Trophoblast cell (in vitro differentiated cells and primary cell): ENCODE measurements at regions not wholly inside any gene's neighbourhood (a gene's known extent, or its start where the extent isn't known, plus 50 kb on each side); places are given as distances from the start of the nearest gene placed in this dataset.
"Not testable (repeated sequence)": the region's sequence is repeated elsewhere in the genome, so short reads cannot be mapped to it uniquely, and the experiment has no call there.

Experiments
- DNase-seq, 2 donors: peaks; one replicate each; pipeline ENCODE4 v3.0.0-alpha.2; 2016
- H2AFZ ChIP-seq: 2 replicates; pipeline ENCODE4 v1.6.1; 2013; ENCODE audit warnings: low read length, moderate library complexity, mild to moderate bottlenecking; ENCODE audit not compliant: insufficient read depth, poor library complexity
- H2AK5ac ChIP-seq: 2 replicates; pipeline ENCODE4 v1.6.1; 2013; ENCODE audit warnings: mild to moderate bottlenecking, low read length
- H2BK120ac ChIP-seq: 2 replicates; pipeline ENCODE4 v1.6.1; 2013; ENCODE audit warnings: low read length, mild to moderate bottlenecking, moderate library complexity; ENCODE audit not compliant: insufficient read depth, poor library complexity
- H2BK12ac ChIP-seq: 2 replicates; pipeline ENCODE4 v1.6.1; 2013; ENCODE audit warnings: mild to moderate bottlenecking, low read length, moderate library complexity
- H2BK5ac ChIP-seq: 2 replicates; pipeline ENCODE4 v1.6.1; 2013; ENCODE audit warnings: low read length, low read depth, moderate library complexity, mild to moderate bottlenecking; ENCODE audit not compliant: poor library complexity
- H3K14ac ChIP-seq: 2 replicates; pipeline ENCODE4 v1.6.1; 2013; ENCODE audit warnings: mild to moderate bottlenecking, low read length
- H3K18ac ChIP-seq: 2 replicates; pipeline ENCODE4 v1.6.1; 2013; ENCODE audit warnings: mild to moderate bottlenecking, low read length
- H3K23ac ChIP-seq: 2 replicates; pipeline ENCODE4 v1.6.1; 2013; ENCODE audit warnings: low read length
- H3K27ac ChIP-seq: 2 replicates; pipeline ENCODE4 v1.5.1; 2013; ENCODE audit warnings: low read depth, mild to moderate bottlenecking, inconsistent platforms, low read length, moderate library complexity
- H3K27me3 ChIP-seq: 2 replicates; pipeline ENCODE4 v1.6.1; 2013; ENCODE audit warnings: inconsistent platforms, mild to moderate bottlenecking, low read length, moderate library complexity; ENCODE audit not compliant: insufficient read depth
- H3K36me3 ChIP-seq, 2 experiments: 1 replicate in 1 of 2; 2 replicates in 1 of 2; pipeline ENCODE4 v1.6.1; 2013; ENCODE audit warnings: low read length in 2 of 2, mild to moderate bottlenecking in 2 of 2, moderate library complexity in 1 of 2; ENCODE audit not compliant: insufficient read depth in 2 of 2, control insufficient read depth in 1 of 2
- H3K4ac ChIP-seq: 2 replicates; pipeline ENCODE4 v1.6.1; 2013; ENCODE audit warnings: low read depth, mild to moderate bottlenecking, low read length, moderate library complexity
- H3K4me1 ChIP-seq, 2 experiments: 1 replicate in 1 of 2; 2 replicates in 1 of 2; pipeline ENCODE4 v1.6.1; 2013; ENCODE audit warnings: low read length in 2 of 2, mild to moderate bottlenecking in 2 of 2, moderate library complexity in 1 of 2; ENCODE audit not compliant: insufficient read depth in 2 of 2, control insufficient read depth in 1 of 2
- H3K4me2 ChIP-seq: 2 replicates; pipeline ENCODE4 v1.6.1; 2013; ENCODE audit warnings: inconsistent platforms, mild to moderate bottlenecking, low read length, moderate library complexity
- H3K4me3 ChIP-seq: 2 replicates; pipeline ENCODE4 v1.5.1; 2013; ENCODE audit warnings: mild to moderate bottlenecking, low read depth, low read length, inconsistent platforms
- H3K79me1 ChIP-seq: one replicate; pipeline ENCODE4 v1.6.1; 2013; ENCODE audit warnings: low read length
- H3K79me2 ChIP-seq: 2 replicates; pipeline ENCODE4 v1.6.1; 2013; ENCODE audit warnings: low read length, mild to moderate bottlenecking; ENCODE audit not compliant: control insufficient read depth, insufficient read depth, poor library complexity
- H3K9ac ChIP-seq: 2 replicates; pipeline ENCODE4 v1.6.1; 2013; ENCODE audit warnings: mild to moderate bottlenecking, low read length
- H3K9me3 ChIP-seq: 2 replicates; pipeline ENCODE4 v1.6.1; 2013; ENCODE audit warnings: low read depth, mild to moderate bottlenecking, control low read depth, inconsistent platforms, low read length; ENCODE audit not compliant: insufficient read depth
- H4K12ac ChIP-seq: 2 replicates; pipeline ENCODE4 v1.6.1; 2013; ENCODE audit warnings: low read depth, mild to moderate bottlenecking, low read length, moderate library complexity
- H4K8ac ChIP-seq: 2 replicates; pipeline ENCODE4 v1.6.1; 2013; ENCODE audit warnings: low read depth, mild to moderate bottlenecking, low read length, moderate library complexity
- H4K91ac ChIP-seq: one replicate; pipeline ENCODE4 v1.6.1; 2013; ENCODE audit warnings: low read depth, mild to moderate bottlenecking, low read length, moderate library complexity
- WGBS: extraction: QIAGEN DNeasy Blood & Tissue Kit; methylation state at CpG from one replicate; pipeline ENCODE4 v1.1.7; 2013; ENCODE audit warnings: missing lambda C conversion rate; ENCODE audit not compliant: insufficient read length, insufficient coverage; ENCODE audit errors: extremely low coverage; 5-methylcytosine and 5-hydroxymethylcytosine counted together

DNA sequence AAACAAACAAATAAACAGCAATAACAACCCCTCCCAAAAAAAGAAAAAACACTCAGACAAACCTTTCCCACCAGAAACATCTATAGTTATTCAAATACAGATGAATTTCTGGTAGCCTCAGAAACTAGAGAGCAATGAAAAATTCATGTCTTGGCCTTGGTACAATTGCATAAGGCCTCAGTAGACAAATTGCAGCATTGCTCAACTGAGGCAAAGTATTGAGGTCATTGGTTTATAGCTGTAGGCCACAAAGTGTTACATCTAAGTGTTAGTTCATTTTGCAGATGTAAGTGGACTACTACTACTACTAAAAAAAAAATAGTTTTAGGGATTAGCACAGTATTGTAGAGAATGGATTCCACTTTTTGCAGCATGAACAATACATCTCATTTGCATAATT, 2268.3 kb downstream of the ARAP2 start:
- Histone ChIP-seq H4K12ac (no peak overlapping the region), H2AK5ac (no peak overlapping the region), H3K23ac (no peak overlapping the region), H4K91ac (no peak overlapping the region), H3K14ac (no peak overlapping the region), H3K27ac (no peak overlapping the region), H3K79me1 (no peaks in the 10 kb centered on the region), H3K9ac (no peak overlapping the region), H3K4me3 (no peak overlapping the region), H3K27me3 (no peaks in the 10 kb centered on the region), H3K79me2 (no peaks in the 10 kb centered on the region), H3K4ac (no peak overlapping the region), H3K36me3 (no peaks in the 10 kb centered on the region), H2BK12ac (no peak overlapping the region), H2BK5ac (no peak overlapping the region), H3K9me3 (no peaks in the 10 kb centered on the region), H3K4me2 (no peak overlapping the region), H3K18ac (no peak overlapping the region), H2AFZ (no peak overlapping the region), H2BK120ac (no peak overlapping the region), H4K8ac (no peak overlapping the region), H3K4me1 (no peaks in the 10 kb centered on the region)
- no peak for DNase-seq

DNA sequence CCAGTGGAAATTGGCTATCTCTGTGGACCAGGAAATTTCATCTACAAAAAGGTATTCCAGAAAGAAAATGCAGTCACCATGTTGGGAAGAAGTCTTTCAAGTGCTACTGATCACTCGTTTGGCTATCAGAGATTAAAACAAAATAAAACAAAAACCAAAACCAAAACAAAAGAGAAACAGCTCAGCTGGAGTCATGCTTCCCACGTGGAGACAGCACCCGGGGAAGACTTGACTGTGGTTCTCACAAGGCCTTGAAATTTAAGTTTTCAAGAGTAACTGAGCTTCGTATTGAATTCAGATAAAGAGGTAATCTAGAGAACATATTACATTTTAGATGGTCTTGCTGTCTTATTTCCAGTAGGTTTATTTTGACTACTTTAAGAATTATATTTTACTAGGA, 2264.5 kb downstream of the ARAP2 start:
- not testable (repeated sequence) for H3K9ac ChIP-seq, H3K79me1 ChIP-seq, H4K91ac ChIP-seq, H3K23ac ChIP-seq, H3K27me3 ChIP-seq, DNase-seq, H3K27ac ChIP-seq, H3K4me3 ChIP-seq, H2BK12ac ChIP-seq, H2AK5ac ChIP-seq, H3K36me3 ChIP-seq, H4K8ac ChIP-seq, H3K4me1 ChIP-seq, H2AFZ ChIP-seq, H3K79me2 ChIP-seq, H3K18ac ChIP-seq, H3K4me2 ChIP-seq, H2BK5ac ChIP-seq, H2BK120ac ChIP-seq, H3K14ac ChIP-seq, H3K9me3 ChIP-seq, H4K12ac ChIP-seq, H3K4ac ChIP-seq
- no CpG with 5 or more reads among the region's 4 CpGs for WGBS

DNA sequence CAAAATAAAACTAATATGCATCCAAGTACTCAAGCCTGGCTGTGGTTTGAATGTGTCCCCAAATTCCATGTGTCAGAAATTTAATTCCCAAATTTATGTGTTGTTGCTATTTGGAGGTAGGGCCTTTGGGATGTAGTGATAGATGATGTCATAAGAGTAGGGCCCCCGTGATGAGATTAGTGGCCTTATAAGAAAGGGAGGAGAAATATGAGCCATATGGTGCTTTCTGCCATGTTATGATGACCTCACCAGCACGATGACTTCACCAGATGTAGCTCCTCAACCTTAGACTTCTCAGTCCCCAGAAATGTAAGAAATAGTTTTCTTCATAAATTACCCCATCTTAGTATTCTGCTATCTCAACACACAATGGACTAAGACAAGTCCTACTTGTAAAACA, 2264.0 kb downstream of the ARAP2 start:
- H3K4me2 ChIP-seq, result no peak overlapping the region
- H3K4me1 ChIP-seq, result no peaks in the 10 kb centered on the region
- no peak overlapping the region for H4K8ac ChIP-seq
- no peak overlapping the region for H2AK5ac ChIP-seq
- H2BK5ac ChIP-seq, result no peak overlapping the region
- no peak overlapping the region for H4K91ac ChIP-seq
- H3K9ac ChIP-seq, result no peak overlapping the region
- H3K27me3 ChIP-seq, result no peaks in the 10 kb centered on the region
- H2BK12ac ChIP-seq, result no peak overlapping the region
- no peak for DNase-seq
- no CpG with 5 or more reads among the region's 2 CpGs for WGBS
- no peaks in the 10 kb centered on the region for H3K79me2 ChIP-seq
- no peak overlapping the region for H3K23ac ChIP-seq
- H3K4me3 ChIP-seq, result no peak overlapping the region
- no peak overlapping the region for H3K27ac ChIP-seq
- H3K14ac ChIP-seq, result no peak overlapping the region
- H2AFZ ChIP-seq, result no peak overlapping the region
- no peak overlapping the region for H2BK120ac ChIP-seq
- H3K4ac ChIP-seq, result no peak overlapping the region
- no peaks in the 10 kb centered on the region for H3K9me3 ChIP-seq
- no peaks in the 10 kb centered on the region for H3K36me3 ChIP-seq
- no peak overlapping the region for H3K18ac ChIP-seq
- H3K79me1 ChIP-seq, result no peaks in the 10 kb centered on the region
- no peak overlapping the region for H4K12ac ChIP-seq

DNA sequence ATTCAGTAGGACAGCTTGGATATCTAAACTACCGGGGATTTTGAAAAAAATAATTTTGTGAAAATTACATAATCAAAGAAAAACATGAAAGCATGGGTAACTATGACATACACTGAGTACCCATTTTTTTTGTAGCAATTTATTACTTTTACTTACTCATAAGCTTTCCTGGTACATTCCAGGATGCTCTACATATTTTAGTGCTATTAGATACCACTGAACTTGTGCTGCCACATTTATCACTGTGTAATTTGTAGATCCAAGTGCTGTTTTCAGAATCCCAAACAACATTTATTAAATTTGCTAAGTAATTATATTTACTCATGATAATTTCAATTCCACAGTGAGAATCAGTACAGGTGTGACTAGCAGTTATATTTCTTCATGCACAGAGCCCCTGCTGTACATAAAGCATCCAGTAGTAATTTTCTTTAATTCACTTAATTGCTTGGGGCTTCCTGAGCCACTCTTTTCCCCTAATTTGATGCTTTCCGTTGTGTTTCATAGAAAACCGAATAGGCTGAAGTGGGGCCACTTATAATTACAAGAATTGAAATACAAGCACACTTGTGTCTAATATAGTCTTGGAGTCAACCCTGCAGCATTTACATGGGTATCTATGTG, 2254.4 kb downstream of the ARAP2 start:
- no peak overlapping the region for H2AFZ ChIP-seq
- no peak overlapping the region for H3K27ac ChIP-seq
- no peaks in the 10 kb centered on the region for H3K79me2 ChIP-seq
- H4K91ac ChIP-seq, result no peak overlapping the region
- H4K12ac ChIP-seq, result no peak overlapping the region
- no peak for DNase-seq
- no peak overlapping the region for H3K4ac ChIP-seq
- H2AK5ac ChIP-seq, result no peak overlapping the region
- no peaks in the 10 kb centered on the region for H3K36me3 ChIP-seq
- H2BK120ac ChIP-seq, result no peak overlapping the region
- H3K4me2 ChIP-seq, result no peak overlapping the region
- no peak overlapping the region for H3K4me3 ChIP-seq
- no peak overlapping the region for H3K9ac ChIP-seq
- no peak overlapping the region for H3K23ac ChIP-seq
- no peak overlapping the region for H3K18ac ChIP-seq
- WGBS, result no CpG with 5 or more reads among the region's 3 CpGs
- no peaks in the 10 kb centered on the region for H3K9me3 ChIP-seq
- H3K27me3 ChIP-seq, result no peaks in the 10 kb centered on the region
- H2BK5ac ChIP-seq, result no peak overlapping the region
- H2BK12ac ChIP-seq, result no peak overlapping the region
- H3K14ac ChIP-seq, result no peak overlapping the region
- H3K4me1 ChIP-seq, result peaks cover 0 to 4% of the 10 kb centered on the region in 2 experiments
- peaks cover 1% of the 10 kb centered on the region for H3K79me1 ChIP-seq
- H4K8ac ChIP-seq, result no peak overlapping the region
